IMR-90 (cell line): ENCODE measurements at regions not wholly inside any gene's neighbourhood (a gene's known extent, or its start where the extent isn't known, plus 50 kb on each side); places are given as distances from the start of the nearest gene placed in this dataset.

Source experiments
- ATAC-seq: fragments of 200-7000 bp; cut with Tn5 transposase; 2 replicates; pipeline ENCODE4 v1.9.1; 2020; ENCODE audit warnings: low read depth, mild to moderate bottlenecking, moderate library complexity
- BruUV-seq: library from RNA; stranded (reverse); fragments of 400-500 nt; replicated peaks from 2 replicates; lab custom pipeline; 2021; lab: Mats Ljungman, UMichigan
- CTCF ChIA-PET: fragments of 300-600 bp; formaldehyde crosslinking; extraction: SDS; loops from one replicate; lab custom pipeline; 2021; ENCODE audit warnings: antibody characterized with exemption; lab: Yijun Ruan, JAX
- POLR2A ChIA-PET: fragments of 300-600 bp; sonication (Branson Sonifier 250); formaldehyde crosslinking; loops from one replicate; lab custom pipeline; 2022; ENCODE audit warnings: antibody characterized with exemption; ENCODE audit not compliant: unreplicated experiment; lab: Charles Lee
- DNase-seq: peaks from one replicate; pipeline ENCODE4 v3.0.0; 2013
- H2AFZ ChIP-seq: replicated peaks from 2 replicates; pipeline ENCODE3; 2013; ENCODE audit warnings: low read length, mild to moderate bottlenecking; ENCODE audit not compliant: poor library complexity
- H2AK5ac ChIP-seq: 2 replicates; pipeline ENCODE4 v1.6.1; 2013; ENCODE audit warnings: low read depth, low read length, inconsistent platforms
- H2AK9ac ChIP-seq: replicated peaks from 2 replicates; pipeline ENCODE3; 2013; ENCODE audit warnings: mild to moderate bottlenecking, low read depth, low read length, moderate library complexity; ENCODE audit not compliant: poor library complexity
- H2BK120ac ChIP-seq: 2 replicates; pipeline ENCODE4 v1.6.1; 2013; ENCODE audit warnings: low read depth, low read length, inconsistent platforms
- H2BK15ac ChIP-seq: 3 replicates; pipeline ENCODE4 v1.6.1; 2013; ENCODE audit warnings: low read depth, low read length, inconsistent platforms
- H2BK20ac ChIP-seq: 2 replicates; pipeline ENCODE4 v1.6.1; 2013; ENCODE audit warnings: low read depth, mild to moderate bottlenecking, inconsistent platforms, low read length, moderate library complexity
- H2BK5ac ChIP-seq: 2 replicates; pipeline ENCODE4 v1.6.1; 2013; ENCODE audit warnings: mild to moderate bottlenecking, low read depth, low read length, inconsistent platforms; ENCODE audit not compliant: poor library complexity, severe bottlenecking
- H3K14ac ChIP-seq: replicated peaks from 2 replicates; pipeline ENCODE4 v1.6.1; 2013; ENCODE audit warnings: low read depth, low read length, inconsistent platforms
- H3K18ac ChIP-seq: 2 replicates; pipeline ENCODE4 v1.6.1; 2013; ENCODE audit warnings: low read depth, low read length, control low read depth
- H3K23ac ChIP-seq: 2 replicates; pipeline ENCODE4 v1.6.1; 2013; ENCODE audit warnings: low read depth, low read length, inconsistent platforms
- H3K27ac ChIP-seq: 2 replicates; pipeline ENCODE4 v1.5.1; 2013; ENCODE audit warnings: mild to moderate bottlenecking, control low read depth, low read length; ENCODE audit not compliant: insufficient read depth
- H3K27me3 ChIP-seq: 2 replicates; pipeline ENCODE4 v1.6.1; 2013; ENCODE audit warnings: low read length; ENCODE audit not compliant: control insufficient read depth, insufficient read depth
- H3K36me3 ChIP-seq: 2 replicates; pipeline ENCODE4 v1.6.1; 2013; ENCODE audit warnings: low read length, mixed read lengths; ENCODE audit not compliant: control insufficient read depth, insufficient read depth
- H3K4ac ChIP-seq: 2 replicates; pipeline ENCODE4 v1.6.1; 2013; ENCODE audit warnings: low read depth, low read length, inconsistent platforms
- H3K4me1 ChIP-seq: 2 replicates; pipeline ENCODE4 v1.6.1; 2013; ENCODE audit warnings: low read length, mixed read lengths; ENCODE audit not compliant: control insufficient read depth, insufficient read depth
- H3K4me2 ChIP-seq: 2 replicates; pipeline ENCODE4 v1.6.1; 2013; ENCODE audit warnings: low read depth, mild to moderate bottlenecking, control low read depth, low read length, moderate library complexity
- H3K4me3 ChIP-seq: 2 replicates; pipeline ENCODE4 v1.5.1; 2013; ENCODE audit warnings: low read depth, mild to moderate bottlenecking, control low read depth, low read length, moderate library complexity; ENCODE audit not compliant: insufficient read depth
- H3K56ac ChIP-seq: 2 replicates; pipeline ENCODE4 v1.6.1; 2013; ENCODE audit warnings: low read length, inconsistent platforms; ENCODE audit not compliant: insufficient read depth; ENCODE audit errors: extremely low read depth
- H3K79me1 ChIP-seq, 2 experiments: 2 replicates each; pipeline ENCODE4 v1.6.1; 2013; ENCODE audit warnings: low read length in 2 of 2, inconsistent platforms in 1 of 2, low read depth in 1 of 2
- H3K9ac ChIP-seq: 2 replicates; pipeline ENCODE4 v1.6.1; 2013; ENCODE audit warnings: low read depth, low read length, control low read depth
- H3K9me1 ChIP-seq: 2 replicates; pipeline ENCODE4 v1.6.1; 2013; ENCODE audit warnings: low read length, inconsistent platforms; ENCODE audit not compliant: insufficient read depth
- H3K9me3 ChIP-seq: 2 replicates; pipeline ENCODE4 v1.6.1; 2013; ENCODE audit warnings: low read length; ENCODE audit not compliant: control insufficient read depth, insufficient read depth
- H4K20me1 ChIP-seq: 2 replicates; pipeline ENCODE4 v1.6.1; 2013; ENCODE audit warnings: low read length, inconsistent platforms; ENCODE audit not compliant: insufficient read depth
- H4K5ac ChIP-seq: 2 replicates; pipeline ENCODE4 v1.6.1; 2013; ENCODE audit warnings: mild to moderate bottlenecking, low read depth, low read length, control low read depth
- H4K8ac ChIP-seq, 2 experiments: 2 replicates each; pipeline ENCODE4 v1.6.1; 2013; ENCODE audit warnings: low read depth in 2 of 2, low read length in 2 of 2, control low read depth in 1 of 2, inconsistent platforms in 1 of 2
- H4K91ac ChIP-seq: 2 replicates; pipeline ENCODE4 v1.6.1; 2013; ENCODE audit warnings: low read depth, low read length, inconsistent platforms; ENCODE audit not compliant: insufficient read depth
- CHD1 ChIP-seq: IDR thresholded peaks from 2 replicates; pipeline ENCODE4 v1.6.1; 2012; ENCODE audit warnings: low read depth, low read length, improper control_type of control experiment
- MAZ ChIP-seq: IDR thresholded peaks from 2 replicates; pipeline ENCODE4 v1.6.1; 2012; ENCODE audit warnings: low read depth, mild to moderate bottlenecking, low read length, improper control_type of control experiment, moderate library complexity, borderline replicate concordance
- MXI1 ChIP-seq: IDR thresholded peaks from 2 replicates; pipeline ENCODE4 v1.6.1; 2012; ENCODE audit warnings: low read depth, mild to moderate bottlenecking, low read length, moderate library complexity, borderline replicate concordance
- NFE2L2 ChIP-seq: fragments of 150-350 bp; IDR thresholded peaks from 2 replicates; pipeline ENCODE4 v1.6.1; 2016; ENCODE audit warnings: low read depth, mild to moderate bottlenecking, low read length
- RAD21 ChIP-seq: IDR thresholded peaks from 2 replicates; pipeline ENCODE4 v1.6.1; 2012; ENCODE audit warnings: low read length, improper control_type of control experiment
- WGBS, 2 experiments: methylation state at CpG; one replicate each; pipeline versions ENCODE4 v1.1.5 to v1.1.7; 2013; ENCODE audit warnings: missing lambda C conversion rate in 2 of 2; ENCODE audit not compliant: insufficient read length in 1 of 2; ENCODE audit errors: extremely low coverage in 2 of 2; 5-methylcytosine and 5-hydroxymethylcytosine counted together
- dilution Hi-C: fragments of 300-500 bp; cut with HindIII; formaldehyde crosslinking; loops from one replicate; pipeline ENCODE4 v1.14.3; 2018; ENCODE audit warnings: low sequenced_read_pairs; ENCODE audit not compliant: unreplicated experiment
- in situ Hi-C: fragments of 300-500 bp; cut with MboI; formaldehyde crosslinking; loops from 3 replicates; pipeline ENCODE4 v1.14.3; 2019; ENCODE audit warnings: low sequenced_read_pairs, inconsistent platforms, mixed read lengths
- intact Hi-C: fragments of 100-400 bp; cut with micrococcal nuclease; formaldehyde crosslinking; loops from 2 replicates; pipeline ENCODE4 v1.10.0; 2022

GRCh38 chr4:57220734-57221133 is 110.5 kb upstream of the IGFBP7 start:
- Histone ChIP-seq H3K4ac (no peak overlapping the region), H3K9me1 (no peaks in the 10 kb centered on the region), H2BK120ac (no peak overlapping the region), H3K23ac (no peak overlapping the region), H2AK5ac (no peak overlapping the region), H4K91ac (no peak overlapping the region), H2BK5ac (no peak overlapping the region), H3K18ac (no peak overlapping the region), H3K79me1 (no peaks in the 10 kb centered on the region), H2AFZ (no peak overlapping the region), H2BK15ac (no peak overlapping the region), H3K14ac (no peak overlapping the region), H3K27me3 (no peaks in the 10 kb centered on the region), H3K4me2 (no peak overlapping the region), H4K8ac (no peak overlapping the region), H2AK9ac (no peak overlapping the region), H3K36me3 (no peaks in the 10 kb centered on the region), H4K5ac (no peak overlapping the region), H3K4me3 (no peak overlapping the region), H3K27ac (no peak overlapping the region), H4K20me1 (no peaks in the 10 kb centered on the region), H3K9ac (no peak overlapping the region), H3K56ac (no peak overlapping the region), H3K9me3 (no peaks in the 10 kb centered on the region), H3K4me1 (no peaks in the 10 kb centered on the region), H2BK20ac (no peak overlapping the region)
- ATAC-seq (no peak), DNase-seq (no peak)
- BruUV-seq, result no TSS peak
- no peak for TF ChIP-seq NFE2L2
- no peak for TF ChIP-seq MAZ
- no peak for TF ChIP-seq CHD1
- TF ChIP-seq RAD21, result no peak
- TF ChIP-seq MXI1, result no peak
- ChIA-PET CTCF (no interaction called here), POLR2A (no interaction called here)
- no CpG with 5 or more reads among the region's 2 CpGs for WGBS, 2 experiments
- dilution Hi-C loops, result no loop called here
- intact Hi-C loops, result no loop called here
- in situ Hi-C loops, result no loop called here
